GM23338 (cell line): ENCODE measurements at regions not wholly inside any gene's neighbourhood (a gene's known extent, or its start where the extent isn't known, plus 50 kb on each side); places are given as distances from the start of the nearest gene placed in this dataset.

Experiments used
- CREB1 ChIP-seq: fragments of 250-450 bp; sonication (Bioruptor Pico); IDR thresholded peaks from 2 replicates; pipeline ENCODE4 v1.5.0; 2020; ENCODE audit warnings: low read depth, mild to moderate bottlenecking, moderate library complexity
- CTCF ChIP-seq, 2 experiments: fragments of 200-600 bp in 1 of 2; sonication (generic) in 1 of 2; conservative IDR thresholded peaks; 2 replicates each; pipeline versions ENCODE4 v1.5.1 to v1.6.1; 2016 to 2017; ENCODE audit warnings: antibody characterized with exemption in 2 of 2, low read depth in 2 of 2, mild to moderate bottlenecking in 2 of 2, moderate library complexity in 1 of 2
- EZH2 ChIP-seq: fragments of 200-600 bp; sonication (generic); IDR thresholded peaks from one replicate; pipeline ENCODE4 v1.8.0; 2017; ENCODE audit warnings: antibody characterized with exemption, mild to moderate bottlenecking, low read depth; ENCODE audit not compliant: unreplicated experiment
- EZH2phosphoT487 ChIP-seq: fragments of 200-600 bp; sonication (generic); IDR thresholded peaks from one replicate; pipeline ENCODE4 v1.8.1; 2018; ENCODE audit warnings: antibody characterized with exemption; ENCODE audit not compliant: unreplicated experiment
- JUNB ChIP-seq: IDR thresholded peaks from one replicate; pipeline ENCODE4 v1.6.1; 2016; ENCODE audit warnings: antibody characterized with exemption; ENCODE audit not compliant: unreplicated experiment
- NANOG ChIP-seq: IDR thresholded peaks from 2 replicates; pipeline ENCODE4 v1.6.1; 2016; ENCODE audit warnings: antibody characterized with exemption, borderline replicate concordance
- POLR2AphosphoS5 ChIP-seq: IDR thresholded peaks from 2 replicates; pipeline ENCODE4 v1.6.1; 2016; ENCODE audit warnings: antibody characterized with exemption, low read depth
- STAT1 ChIP-seq: IDR thresholded peaks from one replicate; pipeline ENCODE4 v1.6.1; 2016; ENCODE audit warnings: antibody characterized with exemption; ENCODE audit not compliant: unreplicated experiment
- ZNF331 ChIP-seq: fragments of 250-450 bp; sonication (Bioruptor Pico); IDR thresholded peaks from 2 replicates; pipeline ENCODE4 v1.5.0; 2020; ENCODE audit warnings: low read depth, mild to moderate bottlenecking, moderate library complexity
- TF ChIP-seq, protein P1 (sequence below): IDR thresholded peaks from 2 replicates; pipeline ENCODE4 v1.6.1; 2016; ENCODE audit warnings: antibody characterized with exemption
- TF ChIP-seq, protein P2 (sequence below): IDR thresholded peaks from one replicate; pipeline ENCODE4 v1.6.1; 2018; ENCODE audit warnings: antibody characterized with exemption; ENCODE audit not compliant: unreplicated experiment

DNA sequence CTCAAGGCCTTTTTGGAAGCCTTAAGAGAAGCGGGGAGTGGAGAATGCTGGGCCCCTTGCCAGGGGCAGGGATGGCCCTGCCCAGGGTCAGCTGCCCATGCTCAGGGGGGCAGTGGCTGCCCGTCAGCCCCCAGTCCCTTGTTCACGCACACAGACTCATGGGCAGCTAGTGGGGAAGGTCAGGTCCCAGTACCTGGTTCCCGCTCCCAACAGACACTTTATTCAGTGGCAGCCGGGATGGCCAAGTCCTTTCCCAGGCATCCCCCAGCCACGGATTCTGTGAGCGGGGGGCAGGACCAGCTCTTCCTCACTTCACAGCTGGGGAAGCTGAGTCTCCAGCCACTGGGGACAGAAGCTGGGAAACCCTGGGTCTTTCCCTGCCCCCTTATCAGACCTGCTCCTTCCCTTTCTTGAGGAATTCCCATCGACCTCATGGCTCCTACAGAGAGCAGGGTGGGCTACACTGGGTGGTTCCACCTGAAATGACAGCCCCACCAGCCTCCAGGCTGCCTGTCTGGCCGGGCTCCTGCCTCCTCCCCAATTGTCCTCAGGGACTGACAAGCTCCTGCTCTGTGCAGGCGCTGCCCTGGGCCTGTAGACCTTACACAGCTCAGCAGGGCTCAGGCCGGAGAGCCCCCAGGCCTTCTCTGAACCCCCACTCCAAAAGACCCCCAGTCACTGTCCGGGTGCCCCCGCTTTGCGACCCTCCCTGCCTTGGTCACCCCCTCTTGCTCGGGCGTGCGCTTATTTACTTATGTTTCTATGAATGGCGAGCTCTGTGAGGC is 61.0 kb upstream of the FGF3 start:
- no peak for TF ChIP-seq CTCF (conservative IDR thresholded peaks at IDR 0.05; ENCODE audit: low read depth in 2 of 2)
- TF ChIP-seq EZH2phosphoT487 = no peak
- no peak for TF ChIP-seq ZNF331 (CRISPR knock-in tag)
- no peak for TF ChIP-seq POLR2AphosphoS5
- no peak for TF ChIP-seq STAT1
- TF ChIP-seq EZH2 = no peak
- TF ChIP-seq, protein P1, sequence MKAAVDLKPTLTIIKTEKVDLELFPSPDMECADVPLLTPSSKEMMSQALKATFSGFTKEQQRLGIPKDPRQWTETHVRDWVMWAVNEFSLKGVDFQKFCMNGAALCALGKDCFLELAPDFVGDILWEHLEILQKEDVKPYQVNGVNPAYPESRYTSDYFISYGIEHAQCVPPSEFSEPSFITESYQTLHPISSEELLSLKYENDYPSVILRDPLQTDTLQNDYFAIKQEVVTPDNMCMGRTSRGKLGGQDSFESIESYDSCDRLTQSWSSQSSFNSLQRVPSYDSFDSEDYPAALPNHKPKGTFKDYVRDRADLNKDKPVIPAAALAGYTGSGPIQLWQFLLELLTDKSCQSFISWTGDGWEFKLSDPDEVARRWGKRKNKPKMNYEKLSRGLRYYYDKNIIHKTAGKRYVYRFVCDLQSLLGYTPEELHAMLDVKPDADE = no peak
- TF ChIP-seq NANOG = no peak
- no peak for TF ChIP-seq CREB1 (CRISPR knock-in tag)
- TF ChIP-seq, protein P2, sequence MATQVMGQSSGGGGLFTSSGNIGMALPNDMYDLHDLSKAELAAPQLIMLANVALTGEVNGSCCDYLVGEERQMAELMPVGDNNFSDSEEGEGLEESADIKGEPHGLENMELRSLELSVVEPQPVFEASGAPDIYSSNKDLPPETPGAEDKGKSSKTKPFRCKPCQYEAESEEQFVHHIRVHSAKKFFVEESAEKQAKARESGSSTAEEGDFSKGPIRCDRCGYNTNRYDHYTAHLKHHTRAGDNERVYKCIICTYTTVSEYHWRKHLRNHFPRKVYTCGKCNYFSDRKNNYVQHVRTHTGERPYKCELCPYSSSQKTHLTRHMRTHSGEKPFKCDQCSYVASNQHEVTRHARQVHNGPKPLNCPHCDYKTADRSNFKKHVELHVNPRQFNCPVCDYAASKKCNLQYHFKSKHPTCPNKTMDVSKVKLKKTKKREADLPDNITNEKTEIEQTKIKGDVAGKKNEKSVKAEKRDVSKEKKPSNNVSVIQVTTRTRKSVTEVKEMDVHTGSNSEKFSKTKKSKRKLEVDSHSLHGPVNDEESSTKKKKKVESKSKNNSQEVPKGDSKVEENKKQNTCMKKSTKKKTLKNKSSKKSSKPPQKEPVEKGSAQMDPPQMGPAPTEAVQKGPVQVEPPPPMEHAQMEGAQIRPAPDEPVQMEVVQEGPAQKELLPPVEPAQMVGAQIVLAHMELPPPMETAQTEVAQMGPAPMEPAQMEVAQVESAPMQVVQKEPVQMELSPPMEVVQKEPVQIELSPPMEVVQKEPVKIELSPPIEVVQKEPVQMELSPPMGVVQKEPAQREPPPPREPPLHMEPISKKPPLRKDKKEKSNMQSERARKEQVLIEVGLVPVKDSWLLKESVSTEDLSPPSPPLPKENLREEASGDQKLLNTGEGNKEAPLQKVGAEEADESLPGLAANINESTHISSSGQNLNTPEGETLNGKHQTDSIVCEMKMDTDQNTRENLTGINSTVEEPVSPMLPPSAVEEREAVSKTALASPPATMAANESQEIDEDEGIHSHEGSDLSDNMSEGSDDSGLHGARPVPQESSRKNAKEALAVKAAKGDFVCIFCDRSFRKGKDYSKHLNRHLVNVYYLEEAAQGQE = no peak
- no peak for TF ChIP-seq JUNB
